GM18502 (cell line): ENCODE measurements at regions not wholly inside any gene's neighbourhood (a gene's known extent, or its start where the extent isn't known, plus 50 kb on each side); places are given as distances from the start of the nearest gene placed in this dataset.

Experiments
- ATAC-seq: cut with Tn5 transposase; IDR thresholded peaks from one replicate; pipeline ENCODE4 v1.9.1; 2021; ENCODE audit warnings: mild to moderate bottlenecking; ENCODE audit not compliant: unreplicated experiment, poor library complexity

DNA sequence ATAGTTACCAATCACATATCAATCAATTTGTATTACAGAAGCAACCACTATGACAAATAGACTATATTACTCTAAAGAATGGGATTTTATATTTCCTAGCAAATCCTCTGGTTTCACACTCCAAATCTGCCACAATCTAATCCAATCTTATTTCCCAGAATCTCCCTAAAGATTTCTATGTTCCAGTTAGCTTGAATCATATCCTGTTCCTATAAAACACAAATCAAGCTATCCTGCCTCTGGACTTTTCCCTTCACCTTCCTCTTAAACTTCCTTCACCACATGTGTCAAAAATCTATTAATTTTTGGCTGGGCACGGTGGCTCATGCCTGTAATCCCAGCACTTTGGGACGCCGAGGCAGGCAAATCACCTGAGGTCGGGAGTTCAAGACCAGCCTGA is 50.0 kb downstream of the PIK3C2A start:
- ATAC-seq: no peak

DNA sequence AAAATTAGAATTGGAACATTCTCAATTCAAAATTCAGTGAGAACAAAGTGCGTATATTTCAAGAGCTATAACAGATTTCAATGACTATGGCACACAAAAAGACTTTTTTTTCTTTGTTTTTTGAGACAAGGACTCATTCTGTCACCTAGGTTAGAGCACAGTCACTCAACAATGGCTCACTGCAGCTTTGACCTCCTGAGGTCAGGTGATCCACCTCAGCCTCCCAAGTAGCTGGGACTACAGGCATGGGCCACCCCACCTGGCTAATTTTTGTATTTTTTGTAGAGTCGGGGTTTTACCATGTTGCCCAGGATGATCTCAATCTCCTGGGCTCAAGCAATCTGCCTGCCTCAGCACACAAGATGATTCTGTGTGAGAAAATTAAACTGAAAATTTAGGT is 51.5 kb downstream of the PIK3C2A start:
- ATAC-seq: no peak

DNA sequence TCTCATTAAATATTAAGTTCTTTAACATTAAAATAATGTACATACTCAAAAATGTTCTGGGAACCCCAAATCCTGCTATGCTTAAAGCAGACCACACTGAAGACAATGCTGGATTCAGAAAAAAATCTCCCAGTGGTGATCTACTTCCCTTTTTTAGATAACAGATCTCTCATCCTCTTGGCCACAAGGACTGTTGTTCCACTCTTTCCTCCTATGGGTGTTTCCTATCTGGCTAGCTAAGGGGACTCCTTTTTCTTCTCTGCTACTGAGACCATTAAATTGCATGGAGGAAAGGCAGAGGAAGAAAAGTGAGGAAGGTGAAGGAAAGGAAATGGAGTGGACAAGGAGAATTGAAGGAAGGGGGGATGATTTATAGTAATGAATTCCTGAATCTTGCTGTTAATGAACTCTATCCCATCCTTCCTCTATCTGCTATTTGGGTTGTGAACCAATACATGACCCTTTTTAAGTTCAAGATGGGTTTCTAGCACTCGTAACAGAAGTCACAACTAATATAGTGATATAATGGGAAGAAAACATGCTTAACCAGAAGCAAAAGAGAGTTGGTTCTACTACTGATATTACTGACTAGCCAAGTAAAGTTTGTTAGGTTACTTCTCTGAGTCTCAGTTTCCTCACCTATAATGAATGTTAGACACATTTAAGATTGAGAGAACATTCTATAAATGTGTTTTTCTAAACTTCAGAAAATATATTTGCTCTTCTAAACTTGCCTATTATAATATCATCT is 53.2 kb downstream of the PIK3C2A start:
- ATAC-seq: peak; percentile 71

DNA sequence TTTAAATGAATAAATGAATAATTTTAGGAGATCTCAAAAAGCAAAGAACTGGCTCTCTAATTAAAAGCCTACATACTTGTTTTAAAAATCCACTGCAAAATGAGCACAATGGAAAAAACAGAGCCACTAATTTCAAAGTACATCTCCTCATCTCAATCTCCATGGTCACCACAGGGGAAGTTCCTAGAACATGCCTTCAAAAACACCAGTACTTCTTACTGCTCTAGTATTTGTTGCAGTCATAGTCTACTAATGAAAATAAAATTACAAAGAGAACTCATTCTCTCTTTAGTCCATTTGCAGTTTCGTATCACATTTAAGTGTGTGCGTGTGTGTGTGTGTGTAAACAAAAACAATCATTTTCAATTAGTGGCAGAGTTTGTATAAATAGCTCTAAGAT is 54.0 kb downstream of the PIK3C2A start:
- peak; percentile 59 for ATAC-seq

DNA sequence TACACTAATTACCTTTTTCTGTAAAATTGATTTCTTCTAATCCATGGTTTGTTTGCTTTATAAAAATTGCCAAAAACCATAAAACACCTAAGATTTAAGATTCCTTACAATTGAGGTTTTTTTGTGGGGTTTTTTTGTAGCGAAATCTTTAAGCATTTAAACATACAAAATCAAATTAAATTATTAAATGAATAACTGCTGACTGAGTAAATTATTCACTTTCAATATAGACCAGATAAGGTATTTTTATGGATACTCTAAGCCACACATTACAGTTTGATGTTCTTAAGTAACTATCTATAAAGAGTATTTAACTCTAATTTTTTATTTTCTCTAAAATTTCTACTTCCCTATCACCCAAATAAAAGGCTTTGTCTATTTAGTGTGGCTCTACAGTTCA is 55.5 kb downstream of the PIK3C2A start:
- no peak for ATAC-seq

DNA sequence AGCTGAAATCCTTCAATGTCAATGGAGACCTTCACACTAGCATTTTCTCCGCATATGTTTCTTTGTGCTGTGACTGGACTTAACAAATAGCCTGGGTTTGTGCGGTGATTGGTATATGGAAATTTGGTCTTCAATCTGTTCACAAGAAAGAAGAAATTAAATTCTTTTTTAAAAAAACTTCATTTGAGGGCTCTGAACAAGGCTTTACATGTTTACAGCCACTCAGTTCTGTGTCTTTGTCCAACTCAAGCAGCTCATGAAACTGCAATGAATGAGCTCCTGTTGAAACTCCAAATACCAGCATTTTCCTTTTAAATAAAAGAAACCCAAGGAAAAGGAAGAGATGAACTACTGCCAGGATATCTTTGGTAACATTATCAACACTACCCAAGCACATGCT is 57.3 kb downstream of the PIK3C2A start:
- no peak for ATAC-seq

DNA sequence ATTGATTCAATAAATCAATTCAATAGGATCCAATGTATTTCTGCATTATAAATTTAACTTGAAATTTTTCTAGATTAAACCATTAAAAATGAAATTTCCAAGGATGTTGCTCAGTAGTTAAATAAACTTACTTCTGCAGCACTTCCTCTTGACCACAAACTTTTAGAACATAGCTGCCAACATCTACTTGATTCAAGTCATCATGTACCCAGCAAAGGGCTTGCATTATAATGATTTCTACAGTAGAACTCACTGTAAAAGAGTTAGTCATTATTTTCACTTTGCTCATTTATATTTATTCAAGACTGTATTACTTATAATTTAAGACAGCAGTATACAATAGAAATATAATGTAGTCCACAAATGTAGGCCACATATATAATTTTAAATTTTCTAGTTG is 59.2 kb downstream of the PIK3C2A start:
- no peak for ATAC-seq

DNA sequence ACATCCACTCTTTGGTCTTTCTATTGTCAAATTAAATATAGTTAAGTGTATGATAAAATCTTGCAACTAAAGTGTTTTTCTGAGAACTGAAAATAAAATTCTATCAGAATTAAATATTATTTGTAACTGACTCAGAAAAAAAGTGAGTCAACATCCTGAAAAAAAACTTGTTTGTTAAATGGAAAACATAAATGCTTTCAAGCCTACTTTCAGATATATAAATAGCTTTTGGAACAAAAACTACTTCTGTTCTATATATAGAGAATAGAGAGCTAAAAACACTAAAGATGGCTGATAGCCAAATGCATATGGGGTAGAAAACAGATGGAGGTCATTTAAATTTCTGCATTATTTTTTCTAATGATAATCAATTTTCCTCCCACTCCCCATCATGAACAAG is 61.8 kb downstream of the PIK3C2A start:
- ATAC-seq: no peak

DNA sequence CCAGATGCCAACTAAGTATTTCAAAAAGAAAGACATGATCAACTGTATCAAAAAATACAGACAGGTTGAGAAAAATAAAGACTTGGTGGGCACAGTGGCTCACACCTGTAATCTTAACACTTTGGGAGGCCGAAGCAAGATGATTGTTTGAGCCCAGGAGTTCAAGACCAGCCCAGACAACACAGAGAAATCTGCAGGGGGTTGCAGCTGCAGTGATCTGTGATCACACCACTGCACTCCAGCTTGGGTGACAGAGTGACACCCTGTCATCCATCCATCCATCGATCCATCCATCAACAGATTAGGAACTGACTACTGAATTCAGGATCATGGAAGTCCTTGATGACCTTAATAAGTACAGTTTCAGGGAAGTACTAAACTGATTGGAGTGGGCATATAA is 65.0 kb upstream of the RPS13 start:
- ATAC-seq: no peak

DNA sequence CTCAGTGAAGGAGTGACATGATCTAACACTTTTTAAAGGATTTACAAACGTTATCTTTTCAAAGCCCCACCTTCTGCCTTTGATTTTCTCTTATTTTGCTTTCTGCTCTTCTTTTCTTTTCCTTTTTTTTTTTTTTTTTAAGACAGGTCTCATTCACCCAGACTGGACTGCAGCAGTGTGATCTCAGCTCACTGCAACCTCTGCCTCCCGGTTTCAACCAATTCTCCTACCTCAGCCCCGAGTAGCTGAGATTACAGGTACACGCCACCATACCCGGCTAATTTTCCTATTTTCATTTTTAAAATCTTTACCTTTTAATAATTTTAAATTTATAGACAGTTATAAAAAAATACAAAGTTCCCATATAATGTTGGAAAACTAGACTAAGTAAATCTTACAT is 63.7 kb upstream of the RPS13 start:
- ATAC-seq: no peak

DNA sequence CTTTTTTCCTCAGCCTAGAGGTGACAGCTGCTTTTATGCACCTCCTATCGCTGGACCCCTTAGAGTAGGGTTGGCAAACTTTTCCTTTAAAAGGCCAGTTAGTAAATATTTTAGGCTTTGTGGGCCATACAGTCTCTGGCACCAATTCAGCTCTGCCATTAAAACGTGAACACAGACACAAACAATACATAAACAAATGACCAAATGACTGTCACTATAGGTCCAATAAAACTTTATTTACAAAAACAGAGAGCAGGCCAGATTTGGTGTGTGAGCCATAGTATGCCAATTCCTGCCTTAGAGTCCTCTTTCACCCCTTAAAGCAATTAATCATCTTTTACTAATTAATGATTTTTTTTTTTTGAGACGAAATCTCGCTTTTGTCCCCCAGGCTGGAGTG is 61.1 kb upstream of the RPS13 start:
- ATAC-seq: no peak

DNA sequence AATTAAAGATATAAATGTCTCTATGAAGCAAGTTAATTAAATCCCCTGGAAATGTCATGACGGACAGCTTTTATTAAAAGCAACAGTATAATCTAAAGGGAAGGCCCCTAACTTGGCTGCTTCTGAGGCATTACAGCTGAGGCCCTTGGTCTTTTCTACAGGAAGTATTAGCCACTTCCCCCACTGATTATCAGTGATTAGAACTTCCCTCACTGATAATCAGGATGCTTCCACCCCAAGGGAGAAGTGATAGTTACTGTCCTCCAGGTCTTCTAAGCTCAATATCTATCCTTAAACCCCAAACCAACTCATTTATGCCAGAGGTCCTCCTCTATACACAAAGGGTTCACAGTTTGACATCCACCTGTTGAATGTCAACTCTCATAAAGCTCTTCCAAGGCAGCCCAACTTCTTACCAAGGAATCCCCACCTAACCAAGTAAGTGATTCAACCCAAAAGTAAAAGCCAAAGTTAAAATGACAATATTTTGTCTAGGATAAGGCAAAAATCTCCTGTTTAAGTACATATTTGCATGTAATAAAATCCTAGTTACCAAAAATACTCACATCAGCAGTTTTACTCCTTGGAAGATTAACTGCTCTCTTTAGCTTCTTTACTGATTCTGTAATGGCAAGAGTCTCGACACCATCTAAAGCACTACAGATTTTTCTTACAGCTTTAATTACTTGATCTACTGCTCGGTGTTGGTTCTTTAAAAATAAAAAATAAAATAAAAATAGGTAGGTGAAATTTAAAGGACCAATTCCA is 58.6 kb upstream of the RPS13 start:
- ATAC-seq: no peak

DNA sequence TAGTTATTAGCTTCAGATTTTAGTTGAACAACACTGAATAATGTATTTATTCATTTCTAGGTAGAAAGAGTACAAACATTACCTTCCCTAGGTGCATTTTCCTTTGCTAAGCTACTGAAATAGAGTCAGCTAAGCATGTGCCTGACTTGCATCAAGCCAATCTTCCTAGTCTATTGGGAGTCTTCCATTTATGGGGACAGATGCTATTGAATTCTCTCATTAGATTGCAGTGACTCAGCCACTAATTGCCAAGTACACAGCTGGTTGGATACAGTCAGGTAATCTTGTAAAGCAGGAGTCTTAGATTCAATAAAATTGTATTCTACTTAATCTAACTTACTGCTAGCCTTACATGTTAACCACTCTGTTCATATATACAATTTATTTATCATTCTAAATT is 55.2 kb upstream of the RPS13 start:
- no peak for ATAC-seq

DNA sequence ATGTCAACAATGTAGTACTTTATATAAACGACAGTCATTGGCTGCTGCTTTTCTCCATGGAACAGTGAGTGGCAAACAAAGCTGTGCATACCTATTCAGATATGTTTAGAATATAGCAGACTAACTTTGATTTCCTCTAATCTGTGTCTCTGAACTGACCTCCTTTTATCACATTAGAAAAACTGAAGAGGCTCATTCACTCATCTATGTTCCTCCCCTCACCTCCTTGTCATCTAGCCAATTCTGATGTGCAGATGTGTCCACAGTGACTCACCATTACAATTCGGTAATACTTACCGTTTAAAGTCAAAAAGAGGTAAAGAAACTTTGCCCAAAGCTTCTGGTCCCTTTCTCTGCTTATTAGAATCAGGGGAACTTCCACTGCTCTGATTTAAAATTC is 51.5 kb upstream of the RPS13 start:
- no peak for ATAC-seq
